ENCODE measurements at regions not wholly inside any gene's neighbourhood (a gene's known extent, or its start where the extent isn't known, plus 50 kb on each side); places are given as distances from the start of the nearest gene placed in this dataset.

DNA sequence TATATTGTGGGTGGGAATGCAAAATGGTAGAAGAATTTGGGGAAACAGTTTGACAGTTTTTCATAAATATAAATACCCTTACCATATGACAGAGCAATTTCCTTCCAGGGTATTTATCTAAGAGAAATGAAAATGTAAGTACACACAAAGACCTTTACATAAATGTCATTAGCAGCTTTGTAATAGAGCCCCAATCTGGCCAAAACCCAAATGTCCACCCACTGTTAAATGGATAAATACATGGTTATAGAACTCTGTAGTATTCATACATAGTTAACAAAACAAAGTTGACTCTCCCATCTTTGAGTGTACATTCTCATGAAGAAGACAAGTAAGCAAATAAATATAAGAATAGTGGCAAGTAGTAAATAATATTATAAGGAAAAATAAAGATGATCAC, 514.8 kb upstream of the NOX3 start:
- Histone ChIP-seq H3K27ac (no peak overlapping the region), H3K9me3 (ENCODE audit: low read depth) (no peaks in the 10 kb centered on the region), H3K4me1 (ENCODE audit: low read depth) (no peaks in the 10 kb centered on the region), H3K36me3 (no peaks in the 10 kb centered on the region), H3K4me3 (no peak overlapping the region), H3K27me3 (no peaks in the 10 kb centered on the region)
- DNase-seq (ENCODE audit: low read depth in 1 of 2, low spot score in 1 of 2), result no peak
- TF ChIP-seq, protein P1, sequence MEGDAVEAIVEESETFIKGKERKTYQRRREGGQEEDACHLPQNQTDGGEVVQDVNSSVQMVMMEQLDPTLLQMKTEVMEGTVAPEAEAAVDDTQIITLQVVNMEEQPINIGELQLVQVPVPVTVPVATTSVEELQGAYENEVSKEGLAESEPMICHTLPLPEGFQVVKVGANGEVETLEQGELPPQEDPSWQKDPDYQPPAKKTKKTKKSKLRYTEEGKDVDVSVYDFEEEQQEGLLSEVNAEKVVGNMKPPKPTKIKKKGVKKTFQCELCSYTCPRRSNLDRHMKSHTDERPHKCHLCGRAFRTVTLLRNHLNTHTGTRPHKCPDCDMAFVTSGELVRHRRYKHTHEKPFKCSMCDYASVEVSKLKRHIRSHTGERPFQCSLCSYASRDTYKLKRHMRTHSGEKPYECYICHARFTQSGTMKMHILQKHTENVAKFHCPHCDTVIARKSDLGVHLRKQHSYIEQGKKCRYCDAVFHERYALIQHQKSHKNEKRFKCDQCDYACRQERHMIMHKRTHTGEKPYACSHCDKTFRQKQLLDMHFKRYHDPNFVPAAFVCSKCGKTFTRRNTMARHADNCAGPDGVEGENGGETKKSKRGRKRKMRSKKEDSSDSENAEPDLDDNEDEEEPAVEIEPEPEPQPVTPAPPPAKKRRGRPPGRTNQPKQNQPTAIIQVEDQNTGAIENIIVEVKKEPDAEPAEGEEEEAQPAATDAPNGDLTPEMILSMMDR (IDR thresholded peaks at IDR 0.05; ENCODE audit: low read depth, low read length), result no peak

DNA sequence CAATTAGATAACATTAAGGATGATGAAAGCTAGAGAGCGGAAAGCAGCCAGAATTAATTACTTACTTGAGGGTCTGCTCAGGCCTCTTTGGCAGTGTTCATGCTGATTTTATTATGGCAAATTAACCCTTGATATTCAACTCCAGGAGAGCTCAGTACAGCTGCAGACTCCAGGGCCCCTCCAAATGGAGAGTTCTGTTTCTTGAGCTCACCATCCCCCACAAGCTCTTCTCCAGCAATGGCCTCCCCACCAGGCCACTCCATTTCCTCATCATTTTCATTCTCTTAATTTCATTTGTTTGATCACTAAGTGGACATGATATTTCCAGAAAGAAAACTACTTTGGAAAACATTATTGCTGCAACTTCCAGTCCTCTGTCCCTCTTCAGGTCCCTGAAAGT, 513.3 kb upstream of the NOX3 start:
- no peak for DNase-seq (ENCODE audit: low read depth in 1 of 2, low spot score in 1 of 2)
- TF ChIP-seq, protein P1 (IDR thresholded peaks at IDR 0.05; ENCODE audit: low read depth, low read length), result no peak
- H3K4me3 ChIP-seq, result no peak overlapping the region

DNA sequence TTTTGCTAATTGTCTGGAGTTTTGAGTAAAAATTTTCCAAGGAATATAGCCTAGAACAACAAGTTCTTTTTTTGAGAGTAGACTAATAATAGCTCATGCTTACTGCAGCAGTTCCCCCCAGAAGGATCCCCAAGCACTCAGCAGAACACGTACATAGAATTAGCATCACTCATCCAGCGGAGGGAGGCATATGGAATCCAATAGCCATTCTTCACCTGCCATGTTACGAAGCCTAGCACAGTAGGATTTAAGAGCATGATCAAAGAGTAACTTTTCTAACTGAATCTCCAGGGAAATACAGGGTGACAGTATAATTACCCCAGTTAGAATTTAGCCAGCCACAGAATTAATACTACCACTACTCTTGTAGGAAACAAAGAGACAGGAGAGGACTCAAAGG, 511.7 kb upstream of the NOX3 start:
- no peaks in the 10 kb centered on the region for H3K9me3 ChIP-seq (ENCODE audit: low read depth)
- H3K27ac ChIP-seq, result no peak overlapping the region
- no peaks in the 10 kb centered on the region for H3K36me3 ChIP-seq
- no peaks in the 10 kb centered on the region for H3K27me3 ChIP-seq
- no peaks in the 10 kb centered on the region for H3K4me1 ChIP-seq (ENCODE audit: low read depth)
- TF ChIP-seq, protein P1 (IDR thresholded peaks at IDR 0.05; ENCODE audit: low read depth, low read length), result no peak
- H3K4me3 ChIP-seq, result no peak overlapping the region
- DNase-seq (ENCODE audit: low read depth in 1 of 2, low spot score in 1 of 2), result no peak

More for the DNA sequence above, 513.3 kb upstream of the NOX3 start:
- Histone ChIP-seq H3K36me3 (no peaks in the 10 kb centered on the region), H3K27ac (no peak overlapping the region), H3K9me3 (ENCODE audit: low read depth) (no peaks in the 10 kb centered on the region), H3K27me3 (no peaks in the 10 kb centered on the region), H3K4me1 (ENCODE audit: low read depth) (no peaks in the 10 kb centered on the region)

DNA sequence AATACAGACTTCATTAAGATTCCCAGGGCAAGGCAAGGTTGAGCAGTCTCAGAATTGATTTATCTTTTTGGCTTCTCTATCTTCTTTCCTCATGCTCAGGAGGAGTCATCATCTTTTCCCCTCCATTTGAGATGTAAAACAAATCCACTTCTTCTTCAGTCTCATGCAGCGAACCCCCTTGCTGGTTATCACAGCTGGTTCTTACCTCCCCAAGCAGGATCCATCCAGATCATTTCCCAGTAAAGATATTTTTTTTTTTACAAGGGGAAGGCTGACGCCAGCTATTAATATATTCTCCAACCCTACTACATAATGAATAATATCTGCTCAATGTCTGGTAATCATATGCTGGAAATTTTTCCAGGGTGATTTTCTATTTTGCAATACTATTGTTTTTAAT, 508.9 kb upstream of the NOX3 start:
- H3K4me3 ChIP-seq, result no peak overlapping the region
- no peak for DNase-seq (ENCODE audit: low read depth in 1 of 2, low spot score in 1 of 2)
- no peaks in the 10 kb centered on the region for H3K9me3 ChIP-seq (ENCODE audit: low read depth)
- no peaks in the 10 kb centered on the region for H3K4me1 ChIP-seq (ENCODE audit: low read depth)
- TF ChIP-seq, protein P1 (IDR thresholded peaks at IDR 0.05; ENCODE audit: low read depth, low read length), result no peak
- H3K27ac ChIP-seq, result no peak overlapping the region
- no peaks in the 10 kb centered on the region for H3K27me3 ChIP-seq
- no peaks in the 10 kb centered on the region for H3K36me3 ChIP-seq

DNA sequence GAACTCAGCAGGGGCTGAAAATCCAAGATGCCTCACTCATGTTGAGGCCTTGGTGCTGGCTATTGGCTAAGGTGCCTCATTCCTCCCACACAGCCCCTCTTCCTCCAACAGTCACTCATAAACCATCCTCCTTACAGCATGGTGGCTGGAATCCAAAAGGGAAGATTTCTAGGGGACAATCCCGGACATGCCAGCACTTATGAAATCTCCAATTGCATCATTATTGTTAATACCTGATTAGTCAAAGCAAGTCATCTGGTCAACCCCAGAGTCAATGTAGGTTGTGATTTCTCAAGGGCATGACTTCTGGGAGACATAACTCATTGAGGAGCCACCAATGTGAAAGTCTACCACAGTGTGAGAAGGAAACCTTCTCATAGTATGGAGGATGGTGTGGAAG, 506.6 kb upstream of the NOX3 start:
- no peak for DNase-seq (ENCODE audit: low read depth in 1 of 2, low spot score in 1 of 2)

More for the DNA sequence above, 506.6 kb upstream of the NOX3 start:
- Histone ChIP-seq H3K9me3 (ENCODE audit: low read depth) (no peaks in the 10 kb centered on the region), H3K4me3 (no peak overlapping the region), H3K27me3 (no peaks in the 10 kb centered on the region), H3K36me3 (no peaks in the 10 kb centered on the region), H3K4me1 (ENCODE audit: low read depth) (no peaks in the 10 kb centered on the region), H3K27ac (no peak overlapping the region)
- TF ChIP-seq, protein P1 (IDR thresholded peaks at IDR 0.05; ENCODE audit: low read depth, low read length), result no peak
